H1 (cell line): ENCODE measurements at regions not wholly inside any gene's neighbourhood (a gene's known extent, or its start where the extent isn't known, plus 50 kb on each side); places are given as distances from the start of the nearest gene placed in this dataset.

ENCODE experiments used
- CTCF ChIA-PET: fragments of 300-600 bp; sonication (Branson Sonifier 250); formaldehyde crosslinking; loops from one replicate; lab custom pipeline; 2021; ENCODE audit not compliant: partially characterized antibody; lab: Charles Lee
- POLR2A ChIA-PET: fragments of 300-600 bp; sonication (Branson Sonifier 250); formaldehyde crosslinking; loops from one replicate; lab custom pipeline; 2021; ENCODE audit warnings: inconsistent platforms; ENCODE audit not compliant: partially characterized antibody; lab: Charles Lee
- DNase-seq, 2 experiments: peaks; one replicate each; pipeline versions ENCODE4 v3.0.0 to v3.0.0-alpha.2; 2010 to 2022; ENCODE audit warnings: low spot score in 2 of 2, low read depth in 1 of 2, mixed read lengths in 1 of 2
- FAIRE-seq: peaks from 2 replicates; lab custom pipeline; 2011; peaks lifted over from hg19 to GRCh38; lab: Jason Lieb, UNC
- H2AFZ ChIP-seq: 2 replicates; pipeline ENCODE4 v1.8.1; 2012; ENCODE audit warnings: low read length, inconsistent platforms
- H2AK5ac ChIP-seq: 2 replicates; pipeline ENCODE4 v1.6.1; 2013; ENCODE audit warnings: low read depth, low read length
- H2BK120ac ChIP-seq: replicated peaks from 2 replicates; pipeline ENCODE3; 2013; ENCODE audit warnings: low read depth, low read length, inconsistent platforms
- H2BK12ac ChIP-seq: 2 replicates; pipeline ENCODE4 v1.6.1; 2013; ENCODE audit warnings: low read depth, low read length
- H2BK15ac ChIP-seq: 2 replicates; pipeline ENCODE4 v1.6.1; 2013; ENCODE audit warnings: low read length
- H2BK20ac ChIP-seq: 2 replicates; pipeline ENCODE4 v1.6.1; 2013; ENCODE audit warnings: low read length
- H2BK5ac ChIP-seq: 2 replicates; pipeline ENCODE4 v1.6.1; 2013; ENCODE audit warnings: low read depth, low read length
- H3K14ac ChIP-seq: 2 replicates; pipeline ENCODE4 v1.6.1; 2013; ENCODE audit warnings: inconsistent platforms; ENCODE audit not compliant: insufficient read length
- H3K18ac ChIP-seq: 2 replicates; pipeline ENCODE4 v1.6.1; 2013; ENCODE audit warnings: low read length; ENCODE audit errors: extremely low read depth
- H3K23ac ChIP-seq: 2 replicates; pipeline ENCODE4 v1.6.1; 2013; ENCODE audit warnings: inconsistent platforms; ENCODE audit not compliant: insufficient read length
- H3K23me2 ChIP-seq: 2 replicates; pipeline ENCODE4 v1.6.1; 2013; ENCODE audit warnings: low read depth, low read length
- H3K27ac ChIP-seq: 2 replicates; pipeline ENCODE4 v1.6.1; 2011; ENCODE audit warnings: low read depth, low read length, inconsistent platforms
- H3K27me3 ChIP-seq, 4 experiments: replicated peaks in 1 of 4; 1 replicate in 1 of 4; 2 replicates in 3 of 4; pipeline versions ENCODE4 v1.6.1 to v1.8.1; 2011 to 2013; ENCODE audit warnings: low read length in 3 of 4, mild to moderate bottlenecking in 3 of 4, inconsistent platforms in 2 of 4, mixed read lengths in 2 of 4, moderate library complexity in 1 of 4; ENCODE audit not compliant: control insufficient read depth in 3 of 4, insufficient read depth in 3 of 4; ENCODE audit errors: extremely low read depth in 1 of 4
- H3K36me3 ChIP-seq, 4 experiments: 2 replicates each; pipeline versions ENCODE4 v1.6.1 to v1.8.1; 2011 to 2013; ENCODE audit warnings: mild to moderate bottlenecking in 4 of 4, low read length in 3 of 4, moderate library complexity in 2 of 4, control low read depth in 1 of 4, inconsistent platforms in 1 of 4; ENCODE audit not compliant: insufficient read depth in 4 of 4, control insufficient read depth in 2 of 4
- H3K4ac ChIP-seq: replicated peaks from 2 replicates; pipeline ENCODE3; 2013; ENCODE audit warnings: low read length, low read depth, mixed read lengths, inconsistent platforms; ENCODE audit not compliant: insufficient read length
- H3K4me1 ChIP-seq, 4 experiments: replicated peaks in 1 of 4; 1 replicate in 1 of 4; 2 replicates in 3 of 4; pipeline versions ENCODE4 v1.6.1 to v1.8.1; 2011 to 2013; ENCODE audit warnings: low read length in 3 of 4, inconsistent platforms in 2 of 4, mixed read lengths in 1 of 4; ENCODE audit not compliant: insufficient read depth in 4 of 4, control insufficient read depth in 3 of 4
- H3K4me2 ChIP-seq, 2 experiments: 2 replicates each; pipeline versions ENCODE4 v1.6.1 to v1.8.1; 2011 to 2013; ENCODE audit warnings: low read depth in 2 of 2, low read length in 2 of 2, control low read depth in 1 of 2, inconsistent platforms in 1 of 2, mild to moderate bottlenecking in 1 of 2; ENCODE audit not compliant: insufficient read depth in 1 of 2
- H3K4me3 ChIP-seq, 4 experiments: fragments of 200-600, 300-600 bp in 1 of 4; sonication (generic), shearing (Covaris generic), sonication (Bioruptor Twin) in 1 of 4; 2 replicates each; pipeline versions ENCODE4 v1.5.1 to v1.8.1; 2011 to 2016; ENCODE audit warnings: low read length in 4 of 4, low read depth in 3 of 4, control low read depth in 2 of 4, inconsistent platforms in 2 of 4, mild to moderate bottlenecking in 2 of 4, mixed read lengths in 1 of 4, moderate library complexity in 1 of 4; ENCODE audit not compliant: insufficient read depth in 2 of 4; ENCODE audit errors: extremely low read depth in 1 of 4
- H3K56ac ChIP-seq: replicated peaks from 2 replicates; pipeline ENCODE3; 2013; ENCODE audit warnings: low read depth, mild to moderate bottlenecking, mixed read lengths, low read length, inconsistent platforms; ENCODE audit not compliant: insufficient read length
- H3K79me1 ChIP-seq: 2 replicates; pipeline ENCODE4 v1.6.1; 2013; ENCODE audit warnings: low read depth, low read length, control low read depth
- H3K79me2 ChIP-seq, 2 experiments: 2 replicates each; pipeline versions ENCODE4 v1.6.1 to v1.8.1; 2012 to 2013; ENCODE audit warnings: low read length in 2 of 2, mild to moderate bottlenecking in 2 of 2, inconsistent platforms in 1 of 2; ENCODE audit not compliant: insufficient read depth in 2 of 2, control insufficient read depth in 1 of 2
- H3K9ac ChIP-seq, 4 experiments: replicated peaks in 1 of 4; 1 replicate in 1 of 4; 2 replicates in 3 of 4; pipeline versions ENCODE4 v1.6.1 to v1.8.1; 2011 to 2013; ENCODE audit warnings: low read depth in 3 of 4, low read length in 3 of 4, control low read depth in 2 of 4, mild to moderate bottlenecking in 2 of 4, moderate library complexity in 2 of 4, inconsistent platforms in 1 of 4; ENCODE audit errors: extremely low read depth in 1 of 4
- H3K9me3 ChIP-seq, 2 experiments: 2 replicates each; pipeline versions ENCODE4 v1.6.1 to v1.8.1; 2012 to 2013; ENCODE audit warnings: mild to moderate bottlenecking in 2 of 2, moderate library complexity in 2 of 2, control low read depth in 1 of 2, inconsistent platforms in 1 of 2, low read depth in 1 of 2, low read length in 1 of 2, mixed read lengths in 1 of 2; ENCODE audit not compliant: insufficient read depth in 2 of 2
- H4K20me1 ChIP-seq, 2 experiments: replicated peaks in 1 of 2; 2 replicates each; pipeline versions ENCODE3 to v1.8.1; 2011 to 2013; ENCODE audit warnings: inconsistent platforms in 2 of 2, low read length in 2 of 2, mild to moderate bottlenecking in 1 of 2; ENCODE audit not compliant: insufficient read depth in 2 of 2, control insufficient read depth in 1 of 2
- H4K5ac ChIP-seq: 2 replicates; pipeline ENCODE4 v1.6.1; 2013; ENCODE audit warnings: low read length, low read depth, mixed read lengths, inconsistent platforms; ENCODE audit not compliant: insufficient read length
- H4K8ac ChIP-seq: 2 replicates; pipeline ENCODE4 v1.8.0; 2013; ENCODE audit warnings: mild to moderate bottlenecking, moderate library complexity, low read length, inconsistent platforms; ENCODE audit not compliant: insufficient read depth; ENCODE audit errors: extremely low read depth
- H4K91ac ChIP-seq: replicated peaks from 2 replicates; pipeline ENCODE3; 2013; ENCODE audit warnings: low read length, mixed read lengths, inconsistent platforms; ENCODE audit not compliant: insufficient read length
- ATF2 ChIP-seq: IDR thresholded peaks from 2 replicates; pipeline ENCODE4 v1.6.1; 2012; ENCODE audit warnings: low read length, inconsistent platforms
- BCL11A ChIP-seq, 2 experiments: IDR thresholded peaks; one replicate each; pipeline ENCODE4 v1.6.1; 2011; ENCODE audit warnings: low read depth in 2 of 2, low read length in 2 of 2, mild to moderate bottlenecking in 2 of 2
- CEBPB ChIP-seq: IDR thresholded peaks from 2 replicates; pipeline ENCODE4 v1.6.1; 2012; ENCODE audit warnings: low read depth, low read length
- EP300 ChIP-seq, 2 experiments: IDR thresholded peaks; 1 replicate in 1 of 2; 2 replicates in 1 of 2; pipeline ENCODE4 v1.6.1; 2011 to 2012; ENCODE audit warnings: low read depth in 2 of 2, low read length in 2 of 2, mild to moderate bottlenecking in 2 of 2, borderline replicate concordance in 1 of 2, inconsistent platforms in 1 of 2, moderate library complexity in 1 of 2
- RBBP5 ChIP-seq: IDR thresholded peaks from 2 replicates; pipeline ENCODE4 v1.7.1; 2012; ENCODE audit warnings: low read depth, mild to moderate bottlenecking, inconsistent platforms, low read length, moderate library complexity, borderline replicate concordance
- SP4 ChIP-seq: IDR thresholded peaks from 2 replicates; pipeline ENCODE4 v1.6.1; 2012; ENCODE audit warnings: low read length, inconsistent platforms
- WGBS, 2 experiments: shearing (Covaris generic) in 1 of 2; methylation state at CpG; one replicate each; pipeline versions ENCODE4 v1.1.6 to v1.1.7; 2013 to 2015; ENCODE audit warnings: low lambda C conversion rate in 2 of 2, mixed read lengths in 2 of 2, inconsistent platforms in 1 of 2, low coverage in 1 of 2, missing lambda C conversion rate in 1 of 2; ENCODE audit not compliant: insufficient replicate concordance in 2 of 2, insufficient coverage in 1 of 2, insufficient read length in 1 of 2; ENCODE audit errors: extremely low coverage in 1 of 2, missing lambda C conversion rate in 1 of 2; 5-methylcytosine and 5-hydroxymethylcytosine counted together

- Histone ChIP-seq H3K23ac (no peak overlapping the region), H4K91ac (no peak overlapping the region)
- POLR2A ChIA-PET = no interaction called here
These were observed 473.8 kb upstream of the API5 start for GRCh38 chr11:42837994-42838393.

More at GRCh38 chr11:42837994-42838393, 473.8 kb upstream of the API5 start:
- Histone ChIP-seq H4K5ac (no peak overlapping the region), H3K4ac (no peak overlapping the region), H3K4me3 (no peak overlapping the region), H3K27me3 (no peaks in the 10 kb centered on the region), H2BK5ac (no peak overlapping the region), H4K8ac (no peak overlapping the region), H2AK5ac (no peak overlapping the region), H3K9ac (no peak overlapping the region), H3K4me2 (no peak overlapping the region), H3K56ac (no peak overlapping the region), H3K79me1 (no peaks in the 10 kb centered on the region), H3K14ac (no peak overlapping the region), H2BK20ac (no peak overlapping the region), H3K79me2 (no peaks in the 10 kb centered on the region), H3K27ac (no peak overlapping the region), H2BK120ac (no peak overlapping the region), H3K18ac (no peak overlapping the region), H3K23me2 (no peaks in the 10 kb centered on the region), H2BK12ac (no peak overlapping the region), H3K4me1 (peaks cover 2 to 10% (median 7%) of the 10 kb centered on the region in 4 experiments; a peak in 4 of 7 replicates), H3K9me3 (no peaks in the 10 kb centered on the region), H2BK15ac (no peak overlapping the region), H2AFZ (no peak overlapping the region), H4K20me1 (no peaks in the 10 kb centered on the region), H3K36me3 (no peaks in the 10 kb centered on the region; a peak in 1 of 8 replicates)
- no peak for TF ChIP-seq RBBP5
- no peak for TF ChIP-seq SP4
- no peak for TF ChIP-seq EP300 (IDR thresholded peaks at IDR 0.05; ENCODE audit: borderline replicate concordance in 1 of 2, low read depth in 2 of 2, low read length in 2 of 2)
- TF ChIP-seq ATF2 = no peak
- no peak for TF ChIP-seq CEBPB
- TF ChIP-seq BCL11A (IDR thresholded peaks at IDR 0.05; ENCODE audit: low read depth in 2 of 2, low read length in 2 of 2) = no peak
- no peak for DNase-seq
- CTCF ChIA-PET = interaction anchor here (0.8 kb wide), 1 partner anchor 14 kb away, joined by 3 read pairs; no protein-coding TSS in a partner anchor
- no peak for FAIRE-seq
- 92% methylated on average over 3 of the region's 3 CpGs; no CpG with 5 or more reads in 1 of the 2 experiments for WGBS, 2 experiments
